ENCODE measurements at regions not wholly inside any gene's neighbourhood (a gene's known extent, or its start where the extent isn't known, plus 50 kb on each side); places are given as distances from the start of the nearest gene placed in this dataset.

GRCh38 chr12:28780096-28780495 lies 369.0 kb upstream of the FAR2 start:
- no peak for TF ChIP-seq POLR2A (IDR thresholded peaks at IDR 0.05; ENCODE audit: low read length)
- no peak for TF ChIP-seq GATA1 (IDR thresholded peaks at IDR 0.05; ENCODE audit: low read depth, low read length)

Measured in erythroblast (primary cell).